Duodenal mucosa (tissue), 2 donors: ENCODE measurements at regions not wholly inside any gene's neighbourhood (a gene's known extent, or its start where the extent isn't known, plus 50 kb on each side); places are given as distances from the start of the nearest gene placed in this dataset.

Source experiments
- H3K27ac ChIP-seq: one replicate; pipeline ENCODE4 v1.7.0; 2013; ENCODE audit warnings: low read depth, low read length
- H3K27me3 ChIP-seq, 2 donors: one replicate each; pipeline ENCODE4 v1.7.0; 2013; ENCODE audit warnings: low read length in 2 of 2, control low read depth in 1 of 2; ENCODE audit not compliant: insufficient read depth in 2 of 2, control insufficient read depth in 1 of 2
- H3K36me3 ChIP-seq, 2 donors: one replicate each; pipeline ENCODE4 v1.7.0; 2013; ENCODE audit warnings: low read length in 2 of 2, control low read depth in 1 of 2; ENCODE audit not compliant: insufficient read depth in 2 of 2, control insufficient read depth in 1 of 2
- H3K4me1 ChIP-seq, 2 donors: one replicate each; pipeline ENCODE4 v1.7.0; 2013; ENCODE audit warnings: low read length in 2 of 2, control low read depth in 1 of 2; ENCODE audit not compliant: insufficient read depth in 2 of 2, control insufficient read depth in 1 of 2
- H3K4me3 ChIP-seq, 2 donors: one replicate each; pipeline ENCODE4 v1.7.0; 2013; ENCODE audit warnings: low read length in 2 of 2, low read depth in 1 of 2
- H3K9ac ChIP-seq, 2 donors: one replicate each; pipeline ENCODE4 v1.7.0; 2013; ENCODE audit warnings: low read length in 2 of 2, low read depth in 1 of 2
- H3K9me3 ChIP-seq, 2 donors: one replicate each; pipeline ENCODE4 v1.7.0; 2013; ENCODE audit warnings: low read length in 2 of 2, control low read depth in 1 of 2; ENCODE audit not compliant: control insufficient read depth in 1 of 2

DNA sequence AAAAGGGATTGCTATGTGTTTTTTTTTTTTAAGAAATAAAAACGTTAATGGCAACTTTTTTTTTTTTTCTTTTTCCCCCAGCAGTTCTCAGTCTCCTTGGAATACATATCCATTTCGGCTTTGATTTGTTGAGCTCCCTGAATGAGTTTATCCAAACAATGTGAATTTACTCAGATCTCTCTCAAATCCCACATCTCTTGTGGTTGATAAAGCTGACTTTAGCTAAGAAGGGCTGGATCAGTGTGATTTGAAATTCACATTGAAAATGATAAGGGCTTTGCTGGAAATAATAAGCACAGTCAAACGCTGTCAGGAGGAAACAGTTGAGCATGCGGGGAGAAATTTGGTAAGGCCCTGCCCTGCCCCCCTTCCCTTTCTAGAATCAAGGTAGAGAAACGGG is 74.1 kb upstream of the IRX3 start:
- no peak overlapping the region for H3K9ac ChIP-seq
- peaks cover 7 to 16% of the 10 kb centered on the region in 2 donors for H3K27me3 ChIP-seq
- H3K4me1 ChIP-seq: no peaks in the 10 kb centered on the region
- no peak overlapping the region for H3K4me3 ChIP-seq
- H3K36me3 ChIP-seq: no peaks in the 10 kb centered on the region
- no peak overlapping the region for H3K27ac ChIP-seq
- H3K9me3 ChIP-seq: no peaks in the 10 kb centered on the region

DNA sequence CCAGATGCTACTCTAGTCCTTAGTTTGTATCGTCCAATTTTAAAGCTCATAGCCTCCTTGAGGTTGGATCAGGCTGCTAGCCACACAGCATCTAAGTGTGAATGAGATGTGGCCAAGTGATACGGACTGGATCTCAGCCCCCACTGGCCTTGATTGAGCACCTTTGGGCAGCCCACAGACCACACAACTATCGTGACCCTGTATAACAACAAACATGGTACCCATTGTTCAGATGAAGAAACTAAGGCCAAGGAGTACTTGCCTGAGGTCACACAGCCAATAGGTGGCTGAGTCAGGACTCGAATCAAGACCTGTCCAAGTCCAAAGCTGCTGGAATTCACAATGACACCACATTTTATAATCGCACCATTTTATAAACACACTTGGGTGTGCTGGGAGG is 73.0 kb upstream of the IRX3 start:
- no peak overlapping the region for H3K27ac ChIP-seq
- no peaks in the 10 kb centered on the region for H3K4me1 ChIP-seq
- no peak overlapping the region for H3K9ac ChIP-seq
- H3K27me3 ChIP-seq: peaks cover 7 to 16% of the 10 kb centered on the region in 2 donors
- H3K36me3 ChIP-seq: no peaks in the 10 kb centered on the region
- no peak overlapping the region for H3K4me3 ChIP-seq
- H3K9me3 ChIP-seq: no peaks in the 10 kb centered on the region

DNA sequence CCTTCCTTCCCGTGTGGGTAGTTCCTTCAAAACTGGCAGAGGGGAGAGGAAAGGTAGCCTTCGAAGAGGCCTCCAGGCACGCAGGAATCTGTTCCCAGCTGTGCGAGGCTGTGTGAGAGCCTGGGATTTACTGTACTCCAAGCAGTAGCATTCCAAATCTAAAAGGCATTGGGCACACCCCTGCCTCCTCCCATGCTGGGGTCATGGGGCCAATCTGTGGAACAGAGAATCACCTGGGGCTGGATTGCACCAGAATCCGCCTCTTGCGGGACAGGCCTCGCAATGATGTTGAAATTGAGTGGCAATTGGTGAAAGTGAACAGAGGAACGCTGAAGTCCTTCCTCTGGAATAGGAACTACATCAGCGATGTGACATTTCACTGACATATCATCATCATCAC is 72.5 kb upstream of the IRX3 start:
- H3K4me1 ChIP-seq: no peaks in the 10 kb centered on the region
- H3K27ac ChIP-seq: no peak overlapping the region
- no peak overlapping the region for H3K4me3 ChIP-seq
- H3K36me3 ChIP-seq: no peaks in the 10 kb centered on the region
- H3K27me3 ChIP-seq: peaks cover 7 to 16% of the 10 kb centered on the region in 2 donors
- no peaks in the 10 kb centered on the region for H3K9me3 ChIP-seq
- no peak overlapping the region for H3K9ac ChIP-seq

DNA sequence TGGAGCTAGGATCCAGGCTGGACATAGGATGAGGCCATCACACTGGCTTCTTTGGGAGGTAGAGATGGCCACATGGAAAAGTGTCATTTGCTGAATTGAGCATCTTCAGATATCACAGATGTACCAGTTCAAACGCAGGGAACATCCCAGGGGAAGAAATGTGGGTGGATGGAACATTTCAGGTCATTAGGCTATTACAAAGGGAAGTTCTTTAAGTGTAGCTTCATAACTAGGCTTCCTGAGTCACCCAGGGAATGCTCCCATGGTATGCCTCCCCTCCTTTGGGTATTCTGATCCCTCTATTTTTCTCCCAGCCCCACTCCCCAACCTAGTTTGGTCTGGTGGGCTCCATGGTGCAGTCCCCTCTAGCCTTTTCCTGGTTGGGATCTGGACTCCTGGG is 69.8 kb upstream of the IRX3 start:
- Histone ChIP-seq H3K36me3 (no peaks in the 10 kb centered on the region), H3K27ac (no peak overlapping the region), H3K4me1 (no peaks in the 10 kb centered on the region), H3K4me3 (no peak overlapping the region), H3K27me3 (peaks cover 7 to 10% of the 10 kb centered on the region in 2 donors), H3K9me3 (no peaks in the 10 kb centered on the region), H3K9ac (no peak overlapping the region)

DNA sequence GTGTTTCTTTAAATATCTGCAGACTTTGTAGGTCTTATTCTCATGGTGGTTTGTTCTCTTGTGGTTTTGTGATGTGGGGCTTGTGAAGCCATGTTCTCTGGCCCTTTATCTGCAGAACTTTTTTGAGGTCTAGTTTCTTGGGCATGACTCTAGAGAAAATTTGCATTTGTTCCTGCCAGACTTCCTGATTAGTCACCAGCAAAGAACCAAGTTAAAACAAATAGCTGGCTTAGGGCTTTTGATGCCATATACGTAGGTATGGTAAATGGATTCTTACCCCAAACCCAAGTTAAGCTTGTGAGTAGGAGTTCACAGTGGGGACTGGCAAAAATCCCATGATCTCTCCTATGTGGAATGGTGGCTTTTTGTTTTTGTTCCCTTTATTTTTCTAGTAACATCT is 68.7 kb upstream of the IRX3 start:
- Histone ChIP-seq H3K4me3 (no peak overlapping the region), H3K27me3 (peaks cover 0 to 3% of the 10 kb centered on the region in 2 donors), H3K27ac (no peak overlapping the region), H3K9ac (no peak overlapping the region), H3K4me1 (no peaks in the 10 kb centered on the region), H3K9me3 (no peaks in the 10 kb centered on the region), H3K36me3 (no peaks in the 10 kb centered on the region)

DNA sequence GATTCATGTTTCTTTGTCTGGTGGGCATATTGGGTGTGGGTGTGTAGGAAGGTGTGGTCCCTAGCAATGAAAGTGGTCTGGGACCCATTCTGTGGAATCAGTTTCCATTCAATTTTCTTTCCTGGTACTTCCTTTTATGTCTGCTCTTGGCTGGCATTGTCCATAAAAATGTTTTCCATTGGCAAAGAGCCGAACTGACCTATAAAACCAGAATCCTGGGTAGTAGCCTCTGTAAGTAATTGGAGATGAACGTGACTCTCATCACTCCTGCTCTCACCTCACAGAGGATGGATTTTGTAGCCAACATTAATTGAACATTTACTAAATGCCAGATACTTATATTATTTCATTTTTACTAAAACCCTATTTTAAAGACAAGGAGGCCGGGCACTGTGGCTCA is 66.5 kb upstream of the IRX3 start:
- Histone ChIP-seq H3K36me3 (no peaks in the 10 kb centered on the region), H3K4me3 (no peak overlapping the region), H3K4me1 (no peaks in the 10 kb centered on the region), H3K27me3 (no peaks in the 10 kb centered on the region), H3K27ac (no peak overlapping the region), H3K9ac (no peak overlapping the region), H3K9me3 (no peaks in the 10 kb centered on the region)

DNA sequence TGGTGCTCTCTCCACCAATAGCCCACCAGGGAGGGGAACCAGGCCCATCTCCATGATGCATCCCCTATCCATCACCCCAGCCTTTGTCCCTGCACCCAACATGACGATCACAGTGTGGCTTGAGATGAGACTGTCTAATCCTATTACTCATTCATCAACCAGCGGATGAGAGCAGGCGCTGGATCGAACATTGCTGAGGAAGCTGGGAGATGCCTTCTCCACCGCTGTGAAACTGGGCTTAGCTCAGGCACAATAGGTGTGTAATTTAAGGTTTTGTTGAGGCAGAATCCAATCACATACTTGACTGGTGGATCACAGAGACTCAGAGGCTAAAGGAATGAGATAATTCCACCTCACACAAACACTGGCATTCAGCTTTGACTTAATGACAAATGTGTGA is 64.6 kb upstream of the IRX3 start:
- Histone ChIP-seq H3K27ac (no peak overlapping the region), H3K27me3 (no peaks in the 10 kb centered on the region), H3K4me1 (no peaks in the 10 kb centered on the region)

DNA sequence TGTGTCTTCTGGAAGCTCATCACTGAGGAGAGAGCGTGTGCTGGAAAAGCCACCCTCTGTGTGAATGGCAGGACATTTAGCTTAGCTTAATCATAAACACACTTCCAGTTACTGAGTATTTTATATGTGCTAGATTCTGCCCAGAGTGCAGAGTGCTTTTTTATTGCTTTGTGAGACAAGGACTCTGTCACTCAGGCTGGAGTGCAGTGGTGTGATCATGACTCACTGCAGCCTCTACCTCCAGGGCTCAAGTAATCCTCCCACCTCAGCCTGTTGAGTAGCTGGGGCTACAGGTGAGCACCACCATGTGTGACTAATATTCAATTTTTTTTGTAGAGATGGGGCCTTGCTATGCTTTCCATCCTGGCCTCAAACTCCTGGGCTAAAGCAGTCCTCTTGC is 61.4 kb upstream of the IRX3 start:
- Histone ChIP-seq H3K4me3 (no peak overlapping the region), H3K9me3 (no peaks in the 10 kb centered on the region), H3K27me3 (no peaks in the 10 kb centered on the region), H3K4me1 (no peaks in the 10 kb centered on the region), H3K27ac (no peak overlapping the region), H3K36me3 (no peaks in the 10 kb centered on the region), H3K9ac (no peak overlapping the region)

More for the DNA sequence above, 64.6 kb upstream of the IRX3 start:
- Histone ChIP-seq H3K4me3 (no peak overlapping the region), H3K36me3 (no peaks in the 10 kb centered on the region), H3K9me3 (no peaks in the 10 kb centered on the region), H3K9ac (no peak overlapping the region)

DNA sequence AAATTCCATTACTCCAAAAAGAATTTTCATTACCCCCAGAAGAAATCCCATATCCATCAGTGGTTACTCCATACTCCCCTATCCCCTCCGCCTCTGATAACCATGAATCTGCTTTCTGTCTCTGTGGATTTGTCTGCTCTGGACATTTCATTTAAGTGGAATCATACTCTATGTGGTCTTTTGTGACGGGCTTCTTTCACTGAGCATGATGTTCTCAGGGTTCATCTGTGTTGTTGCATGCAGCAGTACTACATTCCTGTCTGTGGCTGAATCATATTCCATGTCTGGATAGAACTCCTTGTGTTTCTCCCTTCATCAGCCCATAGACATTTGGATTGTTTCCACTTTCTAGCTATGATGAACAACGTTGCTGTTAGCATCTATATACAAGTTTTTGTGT is 59.5 kb upstream of the IRX3 start:
- no peak overlapping the region for H3K4me3 ChIP-seq
- no peak overlapping the region for H3K27ac ChIP-seq
- H3K27me3 ChIP-seq: no peaks in the 10 kb centered on the region
- H3K9ac ChIP-seq: no peak overlapping the region
- H3K9me3 ChIP-seq: no peaks in the 10 kb centered on the region
- no peaks in the 10 kb centered on the region for H3K36me3 ChIP-seq
- H3K4me1 ChIP-seq: no peaks in the 10 kb centered on the region

DNA sequence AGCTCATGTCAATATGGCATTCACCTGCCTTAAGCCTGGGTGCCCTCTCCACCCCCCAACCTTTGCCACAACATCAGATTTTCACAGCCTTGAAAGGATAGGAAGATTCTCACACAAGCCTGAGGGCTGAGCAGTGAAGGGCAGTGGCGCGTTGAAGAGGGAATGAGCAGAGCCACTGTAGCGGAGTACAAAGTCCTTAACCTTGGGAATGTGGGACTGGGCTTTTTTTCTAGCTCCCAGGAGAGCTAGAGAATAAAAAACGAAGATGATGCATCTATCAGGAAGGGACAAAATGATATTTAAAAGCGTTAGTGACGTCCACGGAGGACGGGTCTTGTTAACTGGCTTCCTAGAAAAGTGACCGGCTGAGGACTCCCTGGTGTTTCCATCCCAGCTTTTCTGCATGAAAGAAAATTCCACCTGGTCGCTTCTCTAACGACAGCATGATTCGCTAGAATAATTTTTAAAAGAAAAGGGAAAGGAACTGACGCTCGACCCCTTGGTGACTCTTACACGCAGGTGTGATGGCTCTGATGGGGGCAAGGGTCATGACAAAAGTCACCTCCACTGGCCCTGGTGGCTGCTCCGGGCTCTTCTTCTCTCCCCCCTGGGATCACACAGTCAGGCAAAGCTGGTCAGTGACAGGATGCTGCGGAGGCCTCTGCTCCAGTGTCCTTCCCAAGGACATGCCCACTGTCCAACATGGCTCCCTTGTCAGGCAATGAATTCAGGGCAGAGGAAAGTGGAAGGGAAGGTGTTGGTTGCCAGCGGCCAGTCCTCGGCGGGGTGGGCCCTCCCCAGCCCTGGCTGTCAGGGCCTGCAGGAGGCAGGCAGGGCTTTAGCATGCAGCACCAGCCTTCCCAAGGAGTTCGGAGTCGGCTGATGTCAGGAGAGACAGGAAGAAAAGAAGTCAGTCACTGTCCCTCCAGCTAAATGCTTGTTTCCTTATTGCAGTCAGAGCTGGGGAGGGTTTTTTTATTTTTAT is 58.4 kb upstream of the IRX3 start:
- no peaks in the 10 kb centered on the region for H3K36me3 ChIP-seq
- no peak overlapping the region for H3K9ac ChIP-seq
- H3K27me3 ChIP-seq: no peaks in the 10 kb centered on the region
- no peaks in the 10 kb centered on the region for H3K9me3 ChIP-seq
- no peaks in the 10 kb centered on the region for H3K4me1 ChIP-seq
- no peak overlapping the region for H3K27ac ChIP-seq
- no peak overlapping the region for H3K4me3 ChIP-seq
